SKM-1 (cell line): ENCODE measurements at regions not wholly inside any gene's neighbourhood (a gene's known extent, or its start where the extent isn't known, plus 50 kb on each side); places are given as distances from the start of the nearest gene placed in this dataset.
A peak's percentile ranks its signal among the peaks of the same experiment; 100 is the strongest.
"Not testable (repeated sequence)": the region's sequence is repeated elsewhere in the genome, so short reads cannot be mapped to it uniquely, and the experiment has no call there.

ENCODE experiments used
- DNase-seq: peaks from one replicate; lab custom pipeline; 2025; ENCODE audit not compliant: unreplicated experiment; lab: John Stamatoyannopoulos, UW

GRCh38 chr5:18653216-18653752 lies 1019.0 kb downstream of the TAF11L14 start:
- DNase-seq, result no peak

GRCh38 chr5:18660511-18660910 lies 1026.3 kb downstream of the TAF11L14 start:
- no peak for DNase-seq

- DNase-seq, result no peak
Measured at GRCh38 chr5:18662231-18662630, 1028.0 kb downstream of the TAF11L14 start.

- DNase-seq, result not testable (repeated sequence)
Measured at GRCh38 chr5:18674212-18674611, 1040.0 kb downstream of the TAF11L14 start.

GRCh38 chr5:18675041-18675440 lies 1040.8 kb downstream of the TAF11L14 start:
- DNase-seq, result no peak

GRCh38 chr5:18686253-18686652 lies 1052.0 kb downstream of the TAF11L14 start:
- no peak for DNase-seq

GRCh38 chr5:18687429-18687828 lies 1053.2 kb downstream of the TAF11L14 start:
- DNase-seq, result no peak

GRCh38 chr5:18699681-18700080 lies 1065.4 kb downstream of the TAF11L14 start:
- DNase-seq, result no peak

- no peak for DNase-seq
Measured at GRCh38 chr5:18702821-18703220, 1068.6 kb downstream of the TAF11L14 start.

GRCh38 chr5:18712936-18713485 lies 1078.8 kb downstream of the TAF11L14 start:
- no peak for DNase-seq

- DNase-seq, result no peak
Measured at GRCh38 chr5:18720002-18720401, 1085.7 kb downstream of the TAF11L14 start.

GRCh38 chr5:18732556-18733479 lies 1098.6 kb downstream of the TAF11L14 start:
- DNase-seq, result no peak

- DNase-seq, result no peak
Measured at GRCh38 chr5:18736051-18736398, 1101.8 kb downstream of the TAF11L14 start.

GRCh38 chr5:18736736-18737135 lies 1102.5 kb downstream of the TAF11L14 start:
- DNase-seq, result not testable (repeated sequence)

GRCh38 chr5:18740301-18740700 lies 1106.0 kb downstream of the TAF11L14 start:
- no peak for DNase-seq

GRCh38 chr5:18742830-18743229 lies 1108.6 kb downstream of the TAF11L14 start:
- DNase-seq, result no peak

GRCh38 chr5:18744441-18744840 lies 1110.2 kb downstream of the TAF11L14 start:
- no peak for DNase-seq

- no peak for DNase-seq
Measured at GRCh38 chr5:18745042-18745987, 1111.1 kb downstream of the TAF11L14 start.

- peak; percentile 30 for DNase-seq
Measured at GRCh38 chr5:18745988-18746615, 1111.8 kb downstream of the TAF11L14 start.

- DNase-seq, result no peak
Measured at GRCh38 chr5:18749763-18750162, 1115.5 kb downstream of the TAF11L14 start.

GRCh38 chr5:18752317-18752716 lies 1118.1 kb downstream of the TAF11L14 start:
- DNase-seq, result no peak
